Middle frontal gyrus (tissue), 1 donor: ENCODE measurements at regions not wholly inside any gene's neighbourhood (a gene's known extent, or its start where the extent isn't known, plus 50 kb on each side); places are given as distances from the start of the nearest gene placed in this dataset.

ENCODE experiments used
- DNase-seq: peaks from one replicate; pipeline ENCODE4 v3.0.0-alpha.2; 2015; ENCODE audit warnings: low spot score; ENCODE audit errors: extremely low spot score

DNA sequence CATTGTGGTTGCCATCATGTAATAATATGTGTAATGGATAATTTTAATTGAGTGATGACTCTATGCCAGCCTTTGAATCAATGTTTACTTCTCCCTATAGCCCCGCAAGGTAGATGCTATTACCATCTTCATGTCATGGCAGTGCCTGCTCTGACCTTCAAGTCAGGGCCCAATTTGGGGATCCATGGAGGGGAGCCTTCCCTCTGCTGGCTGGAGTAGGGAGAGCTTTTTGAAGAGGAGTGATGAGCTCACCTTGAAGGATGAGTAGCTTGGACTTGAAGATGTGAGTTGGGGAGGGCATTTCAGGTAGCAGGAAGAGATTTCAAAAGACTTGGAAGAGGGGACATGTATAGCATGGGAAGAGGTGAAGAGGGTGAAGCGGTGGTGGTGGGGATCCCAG lies 189.2 kb downstream of the FOXD2 start:
- DNase-seq = no peak

DNA sequence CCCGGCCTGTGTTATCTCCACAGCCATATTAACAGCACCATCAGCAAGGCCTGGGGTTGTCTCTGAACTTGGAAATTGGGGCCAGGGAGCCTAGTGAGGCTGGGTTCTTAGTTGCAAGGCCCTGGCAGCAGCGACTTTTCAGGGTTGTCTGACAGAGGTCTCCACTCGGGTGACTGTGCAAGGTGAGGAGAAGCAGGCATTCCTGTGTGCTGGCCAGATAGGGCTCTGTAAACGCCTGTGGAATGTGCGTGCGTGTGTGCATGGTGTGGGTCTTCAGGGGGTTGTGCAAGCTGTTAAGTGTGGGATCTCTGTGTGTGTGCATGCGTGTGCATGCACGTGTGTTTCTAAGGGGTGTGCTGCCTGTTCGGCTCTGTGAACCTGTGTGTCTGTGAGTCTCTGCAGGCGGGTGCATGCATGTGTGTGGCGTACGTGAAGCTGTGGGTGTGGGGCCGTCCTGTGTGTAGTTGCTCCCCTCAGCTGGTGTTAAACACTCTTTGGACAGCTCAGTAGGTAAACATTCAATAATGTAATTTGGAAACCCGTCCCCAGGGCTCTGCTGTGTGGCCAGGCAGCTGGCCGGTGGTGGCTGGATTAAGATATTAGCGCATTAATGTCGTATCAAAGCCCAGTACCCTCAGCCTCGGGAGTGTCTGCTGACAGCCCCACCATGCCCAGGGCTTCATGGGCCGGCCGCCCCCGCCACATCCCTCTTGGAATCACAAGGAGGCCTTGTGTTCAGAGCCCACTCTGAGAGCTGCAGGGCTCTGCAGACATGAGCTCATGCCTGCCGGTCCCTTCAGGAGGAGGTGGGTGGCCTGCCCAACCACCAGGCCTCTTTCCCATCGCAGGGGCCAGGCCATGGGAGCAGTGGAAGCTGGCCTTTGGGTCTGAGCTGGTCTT lies 189.9 kb downstream of the FOXD2 start:
- no peak for DNase-seq

DNA sequence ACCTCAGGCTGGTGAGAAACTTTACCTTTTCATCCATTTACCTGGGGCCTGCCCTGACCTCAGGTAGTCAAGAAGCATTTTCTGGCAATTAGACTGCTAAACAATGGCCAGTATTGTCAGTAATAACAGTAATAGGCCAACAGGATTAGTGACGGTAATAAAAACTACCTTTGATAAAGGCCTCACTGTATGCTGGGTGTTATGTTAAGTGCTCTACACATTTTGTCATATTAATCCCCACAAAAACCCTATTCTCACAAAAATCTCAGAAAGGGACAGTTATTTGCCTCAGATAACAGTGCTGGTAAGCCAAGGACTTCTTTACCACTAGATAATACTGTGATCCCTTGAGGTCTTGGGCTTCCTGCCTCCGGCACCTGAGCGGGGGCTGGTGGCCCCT lies 191.4 kb downstream of the FOXD2 start:
- DNase-seq = no peak

- no peak for DNase-seq
These were observed 192.5 kb downstream of the FOXD2 start for GRCh38 chr1:47630346-47630745.

DNA sequence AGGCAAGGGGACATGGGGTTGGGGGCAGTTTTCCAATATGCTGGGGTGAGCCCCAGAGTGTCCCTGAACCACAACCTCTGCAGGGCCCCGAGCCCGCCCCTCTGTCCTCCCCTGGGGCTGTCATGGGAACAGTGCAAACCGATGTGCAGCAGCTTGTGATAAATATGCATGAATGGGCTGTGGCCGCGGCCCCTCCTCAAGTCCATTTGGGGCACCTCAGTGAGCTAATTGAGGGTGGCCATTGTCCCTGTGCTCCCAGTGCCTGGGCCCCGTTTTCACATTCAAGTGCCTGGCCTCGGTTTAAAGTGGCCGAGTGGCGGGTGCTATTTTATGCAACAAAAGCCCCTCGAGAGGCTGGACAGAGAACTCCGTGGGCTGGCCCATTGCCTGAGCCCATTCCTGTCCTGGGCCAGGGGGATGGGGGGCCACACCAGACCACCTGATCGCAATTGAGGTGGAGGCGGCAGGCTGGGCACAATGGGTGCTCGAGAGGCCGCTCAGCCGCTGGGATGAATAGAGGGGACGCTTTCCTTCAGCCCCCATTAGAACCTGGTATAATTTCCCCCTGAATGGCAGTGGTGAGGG lies 193.7 kb downstream of the FOXD2 start:
- no peak for DNase-seq

DNA sequence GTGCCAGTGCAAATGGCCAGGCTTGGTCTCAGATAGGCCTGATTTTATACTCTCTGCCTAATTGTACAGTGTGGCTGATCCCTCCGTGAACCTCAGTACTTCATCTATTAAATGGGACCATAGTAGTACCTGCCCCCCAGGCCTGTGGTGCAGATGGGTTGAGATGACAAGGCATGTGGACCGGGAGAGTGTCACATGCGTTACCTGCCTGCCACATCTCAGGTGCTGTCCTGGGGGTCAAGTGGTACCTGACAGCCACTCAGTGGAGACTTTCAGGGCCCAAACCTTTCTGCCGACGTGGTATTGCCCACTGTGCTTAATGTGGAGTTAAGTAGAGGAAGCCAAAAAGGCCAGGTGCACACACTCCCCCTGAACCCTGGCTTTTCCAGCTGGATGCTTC lies 197.3 kb downstream of the FOXD2 start:
- no peak for DNase-seq

- DNase-seq = no peak
These were observed 197.8 kb downstream of the FOXD2 start for GRCh38 chr1:47635597-47635996.

DNA sequence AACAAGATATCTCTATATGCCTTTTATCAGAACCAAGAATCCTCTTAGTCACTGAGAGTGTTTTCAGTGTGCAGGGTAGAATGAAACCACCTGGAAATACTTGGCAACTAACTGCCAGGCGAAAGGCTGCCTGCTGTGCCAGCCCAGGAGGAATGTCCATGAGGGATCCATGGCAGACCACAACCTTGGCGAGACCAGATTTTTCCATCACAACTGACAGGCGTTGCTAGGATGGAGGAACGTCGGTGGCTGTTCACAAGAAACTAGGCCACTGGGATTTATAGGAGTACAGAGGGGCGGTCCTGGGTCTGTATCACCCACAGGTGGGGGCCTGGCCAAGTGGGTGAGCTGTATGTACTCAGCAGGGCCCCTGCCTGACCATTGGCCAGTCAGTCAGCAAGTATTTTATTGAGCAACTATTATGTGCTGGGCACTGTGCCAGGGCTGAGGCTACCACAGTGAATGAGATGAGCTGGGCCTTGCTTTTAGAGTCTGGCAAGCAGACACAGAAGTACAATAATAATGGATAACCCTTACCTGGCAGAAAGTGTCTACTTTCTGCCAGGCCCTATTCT lies 199.4 kb downstream of the FOXD2 start:
- no peak for DNase-seq

DNA sequence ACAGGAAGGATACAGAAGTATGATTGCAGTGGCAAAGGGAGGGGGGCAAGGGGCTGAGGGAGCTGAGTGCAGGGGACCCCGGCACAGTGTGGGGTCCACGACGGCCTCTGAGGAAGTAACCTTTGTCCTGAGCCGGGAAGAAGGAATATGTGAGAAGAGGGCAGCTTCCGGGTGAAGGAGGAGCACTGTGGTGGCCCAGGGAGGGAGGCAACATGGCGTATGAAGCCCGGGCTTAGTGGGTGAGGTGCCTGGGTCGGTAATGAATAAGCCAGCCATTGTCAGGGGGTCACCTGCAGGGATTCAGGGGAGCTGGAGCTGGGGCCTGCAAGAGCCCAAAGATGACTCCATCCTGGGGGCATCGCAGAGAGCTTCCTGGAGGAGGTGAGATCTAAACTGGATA lies 200.4 kb downstream of the FOXD2 start:
- no peak for DNase-seq

DNA sequence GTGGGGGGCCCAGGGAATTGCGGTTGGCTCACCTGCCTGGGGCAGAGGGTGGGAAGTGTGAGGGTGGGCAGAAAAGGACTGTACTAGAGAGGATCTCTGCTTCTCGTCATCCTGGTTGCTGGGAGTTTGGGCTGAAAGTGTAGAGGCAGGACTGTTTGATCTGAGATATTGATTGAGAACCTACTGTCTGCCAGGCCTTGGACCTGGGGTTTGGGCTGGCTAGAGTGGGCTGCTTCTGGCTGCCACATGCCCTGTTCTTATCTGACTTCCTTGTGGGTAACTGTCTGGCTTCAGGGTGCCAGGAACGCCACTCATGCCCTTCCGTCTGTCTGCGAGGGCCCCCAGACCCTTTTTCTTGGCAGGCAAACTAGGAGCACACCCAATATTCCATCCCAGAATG lies 200.9 kb downstream of the FOXD2 start:
- DNase-seq = no peak

DNA sequence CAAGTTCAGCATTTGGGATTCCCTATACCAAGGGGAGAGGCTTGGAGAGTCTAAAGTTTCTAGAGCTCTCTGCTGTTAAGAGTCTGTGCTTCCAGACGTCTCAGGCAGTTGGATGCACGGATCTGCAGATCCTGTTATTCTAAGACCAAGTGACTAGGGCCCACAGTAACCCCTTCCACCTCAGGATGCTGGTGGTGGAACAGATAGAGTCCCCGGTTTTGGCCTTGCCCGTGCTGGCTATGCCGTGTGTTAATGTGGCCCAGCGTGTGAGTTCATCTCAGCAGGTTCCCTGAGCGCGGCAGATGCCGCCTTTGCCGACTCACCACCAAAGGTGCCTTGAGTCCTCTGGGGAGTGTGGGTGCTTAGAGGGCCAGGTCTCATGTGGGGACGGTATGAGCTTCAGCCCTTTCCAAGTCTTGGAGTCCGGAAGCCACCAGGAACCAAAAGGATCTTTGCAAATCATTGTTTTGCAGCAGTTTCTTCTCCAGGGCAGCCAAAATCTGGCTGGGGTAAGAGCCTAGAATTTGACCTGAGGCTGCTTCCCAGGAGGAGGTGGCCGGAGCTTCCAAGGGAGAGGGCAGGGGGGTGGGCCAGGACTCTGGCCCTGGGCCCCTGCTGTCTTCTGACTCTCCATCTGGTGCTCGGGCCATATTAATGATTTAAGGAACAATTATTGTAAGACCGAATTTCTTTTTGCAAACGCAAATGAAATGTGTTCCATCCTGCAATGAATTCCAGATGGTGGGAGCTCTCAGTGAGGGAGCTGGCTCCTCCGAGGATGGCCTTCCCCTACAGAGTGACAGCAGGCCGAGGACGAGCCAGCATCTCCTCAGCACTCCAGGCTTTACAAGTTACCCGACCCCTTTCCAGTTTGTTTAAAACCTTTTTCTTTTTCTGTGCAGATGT lies 205.7 kb downstream of the FOXD2 start:
- DNase-seq = no peak

DNA sequence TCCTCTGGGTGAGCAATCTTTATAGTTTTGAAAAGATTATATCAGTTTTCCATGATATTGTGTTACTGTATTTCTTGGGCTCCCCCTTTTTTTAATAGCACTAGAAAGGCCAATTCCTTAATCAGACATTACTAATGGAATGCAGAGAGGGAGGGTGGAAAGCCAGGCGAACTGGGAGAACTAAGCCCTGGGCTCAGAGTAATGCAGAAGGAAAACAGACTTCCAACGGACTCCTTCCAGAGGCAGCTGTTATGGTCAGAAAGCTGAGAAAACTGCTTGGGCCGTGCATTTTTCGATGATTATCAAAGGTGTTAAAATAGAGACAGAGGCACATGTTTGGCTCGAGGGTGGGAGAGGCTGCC lies 206.3 kb downstream of the FOXD2 start:
- no peak for DNase-seq

DNA sequence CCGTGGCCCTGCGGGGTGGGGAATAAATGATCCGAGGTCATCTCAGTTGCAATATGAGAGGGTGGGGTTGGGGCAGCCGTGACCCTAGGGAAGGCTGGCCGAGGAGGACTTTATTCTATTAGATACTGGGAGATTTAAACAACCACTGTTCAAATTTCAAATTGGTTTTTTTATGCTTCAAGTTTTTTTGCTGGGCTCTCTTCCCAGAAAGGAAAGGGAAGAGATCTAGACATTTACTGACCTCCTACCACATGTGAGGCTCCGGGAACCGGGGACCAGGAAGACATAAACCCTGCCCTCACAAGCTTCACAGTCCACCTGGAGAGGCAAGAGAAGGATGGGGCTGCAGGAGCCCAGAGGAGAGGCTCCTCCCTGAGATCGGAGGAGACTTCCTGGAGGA lies 207.3 kb downstream of the FOXD2 start:
- no peak for DNase-seq

DNA sequence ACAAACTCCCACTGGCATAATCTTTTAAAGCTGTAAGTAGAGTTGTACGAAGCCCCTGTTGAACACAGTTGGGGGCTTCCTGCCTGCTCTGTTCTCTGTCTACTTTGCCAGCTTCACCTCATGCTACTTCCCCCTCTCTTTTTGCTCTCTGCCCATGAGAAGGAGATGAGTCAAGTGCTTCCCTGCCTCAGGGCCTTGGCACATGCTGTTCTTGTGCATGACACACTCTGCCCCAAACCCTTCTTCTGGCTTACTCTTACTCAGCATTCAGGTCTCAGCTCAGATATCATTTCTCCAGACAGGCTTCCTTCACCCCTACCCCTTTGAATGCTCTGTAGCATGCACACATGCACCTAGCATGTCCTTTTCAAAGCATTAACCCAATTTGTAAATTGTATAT lies 208.8 kb downstream of the FOXD2 start:
- DNase-seq = no peak

DNA sequence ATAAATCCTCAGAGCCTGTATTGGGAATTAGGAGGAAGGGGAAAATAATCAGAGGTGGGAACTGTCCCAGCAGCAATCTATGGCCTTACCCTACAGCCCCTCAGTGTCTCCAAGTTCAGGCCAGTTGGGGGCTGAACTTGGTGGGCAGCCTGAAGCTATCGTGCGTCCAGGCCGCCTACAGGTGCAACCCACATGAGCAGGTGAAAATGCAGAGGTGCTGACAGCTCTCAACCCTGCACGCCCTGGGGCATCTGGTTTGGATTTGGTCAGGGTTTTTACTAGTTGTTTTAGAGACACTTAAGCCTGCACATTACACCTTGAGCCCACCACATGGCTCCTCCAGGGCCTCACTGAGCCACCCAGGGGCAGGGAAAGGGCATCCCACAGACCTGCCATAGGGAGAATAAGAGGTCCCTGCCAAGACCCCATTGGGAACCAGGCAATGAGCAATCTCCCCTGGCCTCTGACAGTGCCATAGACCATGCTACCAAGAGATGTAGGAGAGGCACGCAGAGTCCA lies 209.5 kb downstream of the FOXD2 start:
- DNase-seq = no peak

DNA sequence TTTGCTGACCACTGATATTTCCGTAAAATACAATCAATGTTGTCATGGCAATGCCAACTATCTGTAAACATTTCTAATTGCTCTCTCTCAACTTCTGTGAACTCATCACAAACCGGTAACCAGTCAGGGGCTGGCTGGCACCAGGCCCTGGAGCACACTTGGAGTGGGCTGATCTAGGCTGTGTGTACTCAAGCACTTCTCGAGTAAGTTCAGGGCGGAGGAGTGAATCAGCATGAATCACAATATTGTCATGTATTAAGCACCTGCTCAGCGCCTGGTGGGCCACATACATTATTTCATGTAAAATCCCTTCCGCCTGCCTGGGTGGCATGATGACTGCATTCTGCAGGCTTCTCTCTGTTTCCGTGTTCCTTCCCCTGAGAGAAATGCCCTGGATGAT lies 212.4 kb downstream of the FOXD2 start:
- DNase-seq = no peak

- DNase-seq = no peak
These were observed 212.8 kb downstream of the FOXD2 start for GRCh38 chr1:47650611-47651010.

DNA sequence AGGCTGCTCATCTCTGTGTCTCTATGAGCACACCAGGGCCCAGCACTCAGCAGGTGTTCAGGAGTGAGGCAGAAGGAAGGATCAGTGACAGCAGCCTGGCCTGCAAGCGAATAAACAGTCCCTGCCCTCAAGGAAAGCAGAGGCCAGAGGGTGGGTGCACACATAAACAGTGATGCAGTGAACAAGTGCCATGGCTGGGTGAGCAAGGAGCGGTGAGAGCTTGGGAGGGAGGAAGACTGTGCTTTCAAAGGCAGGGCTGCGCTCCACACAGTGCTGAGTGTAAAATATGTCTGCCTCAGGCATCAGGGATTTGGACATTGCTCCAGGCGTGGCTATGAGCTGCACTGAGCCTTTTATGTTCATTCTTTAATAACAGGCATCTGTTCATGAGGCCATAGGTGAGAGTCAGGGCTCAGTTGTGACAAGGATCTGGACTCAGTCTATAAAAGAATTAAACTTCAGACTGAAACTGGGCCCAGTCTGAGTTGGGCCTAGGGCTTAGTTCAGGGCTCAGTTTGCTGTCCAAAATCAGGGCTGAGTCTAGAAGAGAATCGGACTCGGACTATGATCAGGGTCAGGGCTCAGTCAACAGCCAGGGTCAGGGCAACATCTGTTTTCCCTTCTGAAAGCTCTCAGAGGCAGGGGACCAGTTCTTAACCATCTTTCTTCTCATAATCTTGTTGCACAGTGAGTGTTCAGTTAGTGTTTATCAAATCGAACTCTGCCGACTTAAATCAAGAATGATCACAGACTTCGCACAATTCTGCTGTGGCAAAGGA lies 213.7 kb downstream of the FOXD2 start:
- no peak for DNase-seq

DNA sequence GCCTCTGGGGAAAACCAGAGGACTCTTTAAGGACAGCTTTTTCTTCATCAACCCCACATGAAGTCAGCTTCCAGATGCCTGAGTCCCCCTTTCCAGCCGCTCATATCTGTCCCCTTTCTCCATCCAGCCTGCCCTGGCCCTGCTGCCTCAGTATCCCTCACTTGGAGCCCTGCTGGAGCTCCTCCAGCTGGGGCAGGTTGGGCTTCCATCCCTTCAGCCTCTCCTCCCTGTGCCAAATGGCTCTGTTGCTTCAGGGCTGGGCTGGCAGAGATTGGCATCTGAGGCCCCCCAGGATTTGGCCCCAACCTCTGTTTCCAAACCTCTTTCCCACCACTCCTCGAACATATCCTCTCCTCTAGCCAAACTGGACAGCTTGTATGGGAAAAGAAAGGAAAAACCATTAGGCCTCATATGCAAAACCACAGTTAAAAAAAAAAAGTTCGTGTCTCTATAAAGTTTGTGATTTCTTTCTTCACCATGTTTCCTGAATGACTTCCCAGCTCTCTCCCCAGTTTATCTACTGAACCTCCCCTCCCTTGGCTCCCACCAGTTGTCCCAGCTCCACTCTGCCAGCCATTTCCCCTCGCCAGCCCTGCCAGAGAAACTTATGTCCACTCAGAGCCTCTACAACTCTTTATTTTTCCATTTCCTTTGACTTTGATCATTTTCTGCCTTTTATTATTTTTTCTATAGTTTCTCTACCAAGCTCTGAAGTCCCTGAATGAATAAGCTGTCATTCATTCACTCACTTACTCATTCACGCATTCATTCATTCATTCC lies 217.9 kb downstream of the FOXD2 start:
- DNase-seq = no peak
